Parathyroid adenoma (tissue), 2 donors: ENCODE measurements at regions not wholly inside any gene's neighbourhood (a gene's known extent, or its start where the extent isn't known, plus 50 kb on each side); places are given as distances from the start of the nearest gene placed in this dataset.

Experiments used
- H2AFZ ChIP-seq: fragments of 300-600 bp; sonication (generic); one replicate; pipeline ENCODE4 v1.7.0; 2017; ENCODE audit warnings: antibody characterized with exemption, mild to moderate bottlenecking
- H3K27ac ChIP-seq: fragments of 300-600 bp; sonication (generic); one replicate; pipeline ENCODE4 v1.7.0; 2017
- H3K27me3 ChIP-seq: fragments of 300-600 bp; sonication (generic); one replicate; pipeline ENCODE4 v1.7.0; 2017; ENCODE audit warnings: low read length; ENCODE audit not compliant: control insufficient read depth, insufficient read depth
- H3K36me3 ChIP-seq: fragments of 300-600 bp; sonication (generic); one replicate; pipeline ENCODE4 v1.7.0; 2017; ENCODE audit warnings: low read length; ENCODE audit not compliant: control insufficient read depth, insufficient read depth
- H3K4me1 ChIP-seq: fragments of 300-600 bp; sonication (generic); one replicate; pipeline ENCODE4 v1.7.0; 2017; ENCODE audit warnings: control low read depth
- H3K4me2 ChIP-seq: fragments of 300-600 bp; sonication (generic); one replicate; pipeline ENCODE4 v1.7.0; 2017; ENCODE audit warnings: low read length
- H3K4me3 ChIP-seq: fragments of 300-600 bp; sonication (generic); one replicate; pipeline ENCODE4 v1.7.0; 2017; ENCODE audit warnings: low read depth, low read length
- H3K79me2 ChIP-seq: fragments of 300-600 bp; sonication (generic); one replicate; pipeline ENCODE4 v1.7.0; 2017; ENCODE audit warnings: control low read depth
- H3K9ac ChIP-seq: fragments of 300-600 bp; sonication (generic); one replicate; pipeline ENCODE4 v1.7.0; 2017; ENCODE audit warnings: mild to moderate bottlenecking
- H3K9me3 ChIP-seq: fragments of 300-600 bp; sonication (generic); one replicate; pipeline ENCODE4 v1.7.0; 2017; ENCODE audit warnings: low read length; ENCODE audit not compliant: control insufficient read depth
- CTCF ChIP-seq: fragments of 300-600 bp; sonication (generic); IDR thresholded peaks from one replicate; pipeline ENCODE4 v1.7.0; 2017; ENCODE audit warnings: antibody characterized with exemption, mild to moderate bottlenecking
- donor health status: primary hyperparathyroidism.

- Histone ChIP-seq H3K4me1 (no peaks in the 10 kb centered on the region), H3K4me2 (no peak overlapping the region), H3K36me3 (no peaks in the 10 kb centered on the region), H3K9me3 (peaks cover 4% of the 10 kb centered on the region), H3K27me3 (no peaks in the 10 kb centered on the region), H3K27ac (no peak overlapping the region), H3K9ac (no peak overlapping the region), H2AFZ (no peak overlapping the region), H3K4me3 (no peak overlapping the region), H3K79me2 (no peaks in the 10 kb centered on the region)
- TF ChIP-seq CTCF, result no peak
These were observed 566.3 kb upstream of the NR3C2 start for GRCh38 chr4:149008415-149009025.

- Histone ChIP-seq H3K79me2 (no peaks in the 10 kb centered on the region), H3K4me2 (no peak overlapping the region), H3K9me3 (no peaks in the 10 kb centered on the region), H3K4me1 (no peaks in the 10 kb centered on the region), H2AFZ (no peak overlapping the region), H3K4me3 (no peak overlapping the region), H3K27me3 (no peaks in the 10 kb centered on the region), H3K36me3 (no peaks in the 10 kb centered on the region), H3K9ac (no peak overlapping the region), H3K27ac (no peak overlapping the region)
- TF ChIP-seq CTCF, result no peak
These were observed 563.0 kb upstream of the NR3C2 start for GRCh38 chr4:149005191-149005590.

- Histone ChIP-seq H3K79me2 (no peaks in the 10 kb centered on the region), H3K36me3 (no peaks in the 10 kb centered on the region), H3K27me3 (no peaks in the 10 kb centered on the region), H3K4me2 (no peak overlapping the region), H3K9me3 (no peaks in the 10 kb centered on the region), H2AFZ (no peak overlapping the region), H3K9ac (no peak overlapping the region), H3K4me3 (no peak overlapping the region), H3K27ac (no peak overlapping the region), H3K4me1 (no peaks in the 10 kb centered on the region)
- TF ChIP-seq CTCF, result no peak
These were observed 557.7 kb upstream of the NR3C2 start for GRCh38 chr4:148999924-149000323.

GRCh38 chr4:148998719-148999118 is 556.5 kb upstream of the NR3C2 start:
- TF ChIP-seq CTCF, result no peak
- Histone ChIP-seq H2AFZ (no peak overlapping the region), H3K9me3 (no peaks in the 10 kb centered on the region), H3K4me2 (no peak overlapping the region), H3K79me2 (no peaks in the 10 kb centered on the region), H3K4me3 (no peak overlapping the region), H3K27me3 (no peaks in the 10 kb centered on the region), H3K9ac (no peak overlapping the region), H3K27ac (no peak overlapping the region), H3K36me3 (no peaks in the 10 kb centered on the region), H3K4me1 (no peaks in the 10 kb centered on the region)

- no peak overlapping the region for H3K4me3 ChIP-seq
- no peaks in the 10 kb centered on the region for H3K79me2 ChIP-seq
- H3K27me3 ChIP-seq, result no peaks in the 10 kb centered on the region
- no peaks in the 10 kb centered on the region for H3K36me3 ChIP-seq
- H3K9ac ChIP-seq, result no peak overlapping the region
- H3K4me2 ChIP-seq, result no peak overlapping the region
- no peaks in the 10 kb centered on the region for H3K4me1 ChIP-seq
- no peak overlapping the region for H3K27ac ChIP-seq
- H3K9me3 ChIP-seq, result no peaks in the 10 kb centered on the region
- no peak overlapping the region for H2AFZ ChIP-seq
- no peak for TF ChIP-seq CTCF
These were observed 544.7 kb upstream of the NR3C2 start for GRCh38 chr4:148986951-148987350.
